GM10266 (cell line): ENCODE measurements at regions not wholly inside any gene's neighbourhood (a gene's known extent, or its start where the extent isn't known, plus 50 kb on each side); places are given as distances from the start of the nearest gene placed in this dataset.
"Not testable (repeated sequence)": the region's sequence is repeated elsewhere in the genome, so short reads cannot be mapped to it uniquely, and the experiment has no call there.

Experiments
- DNase-seq: peaks from one replicate; pipeline ENCODE4 v3.0.0; 2012; ENCODE audit errors: extremely low spot score
- TF ChIP-seq, protein P1 (sequence below): IDR thresholded peaks from 2 replicates; pipeline ENCODE4 v1.5.1; 2012; ENCODE audit warnings: mild to moderate bottlenecking, low read depth; ENCODE audit not compliant: control insufficient read depth, insufficient read depth; ENCODE audit errors: missing control alignments

GRCh38 chr21:27035791-27036190 lies 68.9 kb upstream of the ADAMTS5 start:
- TF ChIP-seq, protein P1, sequence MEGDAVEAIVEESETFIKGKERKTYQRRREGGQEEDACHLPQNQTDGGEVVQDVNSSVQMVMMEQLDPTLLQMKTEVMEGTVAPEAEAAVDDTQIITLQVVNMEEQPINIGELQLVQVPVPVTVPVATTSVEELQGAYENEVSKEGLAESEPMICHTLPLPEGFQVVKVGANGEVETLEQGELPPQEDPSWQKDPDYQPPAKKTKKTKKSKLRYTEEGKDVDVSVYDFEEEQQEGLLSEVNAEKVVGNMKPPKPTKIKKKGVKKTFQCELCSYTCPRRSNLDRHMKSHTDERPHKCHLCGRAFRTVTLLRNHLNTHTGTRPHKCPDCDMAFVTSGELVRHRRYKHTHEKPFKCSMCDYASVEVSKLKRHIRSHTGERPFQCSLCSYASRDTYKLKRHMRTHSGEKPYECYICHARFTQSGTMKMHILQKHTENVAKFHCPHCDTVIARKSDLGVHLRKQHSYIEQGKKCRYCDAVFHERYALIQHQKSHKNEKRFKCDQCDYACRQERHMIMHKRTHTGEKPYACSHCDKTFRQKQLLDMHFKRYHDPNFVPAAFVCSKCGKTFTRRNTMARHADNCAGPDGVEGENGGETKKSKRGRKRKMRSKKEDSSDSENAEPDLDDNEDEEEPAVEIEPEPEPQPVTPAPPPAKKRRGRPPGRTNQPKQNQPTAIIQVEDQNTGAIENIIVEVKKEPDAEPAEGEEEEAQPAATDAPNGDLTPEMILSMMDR: no peak

DNA sequence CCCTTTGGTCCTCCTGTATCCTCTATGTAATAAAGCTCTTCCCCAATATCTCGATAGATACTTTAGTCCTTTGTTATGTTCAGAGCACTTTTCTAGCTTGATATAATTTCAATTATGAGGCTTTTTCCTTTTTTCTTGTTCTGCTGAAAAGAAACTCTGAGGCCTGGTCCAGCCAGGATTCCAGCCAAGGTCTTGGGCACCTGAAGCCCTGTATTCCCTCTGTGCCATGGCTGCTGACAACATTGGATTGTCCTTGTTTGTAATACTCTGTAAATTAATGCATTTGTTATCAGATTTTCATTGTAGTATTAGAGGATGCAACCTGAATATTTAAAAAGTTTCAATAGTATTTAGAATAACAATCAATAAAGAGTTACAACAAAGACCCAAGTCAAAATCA lies 67.9 kb upstream of the ADAMTS5 start:
- TF ChIP-seq, protein P1: no peak
- no peak for DNase-seq

More at GRCh38 chr21:27035791-27036190, 68.9 kb upstream of the ADAMTS5 start:
- DNase-seq: no peak

DNA sequence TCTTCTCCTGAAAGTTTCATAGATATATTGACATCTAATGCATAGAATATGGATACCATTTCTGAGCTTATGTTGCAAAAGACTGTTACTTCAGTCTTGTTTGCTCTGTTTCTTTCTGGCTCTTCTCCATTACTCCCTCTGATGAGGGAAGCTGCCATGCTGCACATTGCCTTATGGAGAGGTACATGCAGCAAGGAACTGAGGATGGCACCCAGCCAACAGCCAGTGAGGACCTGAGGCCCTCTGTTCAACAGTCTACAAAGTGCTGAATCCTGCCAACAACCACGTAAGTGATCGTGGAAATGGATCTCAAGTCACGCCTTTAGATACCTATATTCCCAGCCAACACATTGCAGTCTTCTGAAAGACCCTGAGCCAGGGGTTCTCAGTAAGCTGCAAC lies 66.6 kb upstream of the ADAMTS5 start:
- TF ChIP-seq, protein P1: no peak
- no peak for DNase-seq

DNA sequence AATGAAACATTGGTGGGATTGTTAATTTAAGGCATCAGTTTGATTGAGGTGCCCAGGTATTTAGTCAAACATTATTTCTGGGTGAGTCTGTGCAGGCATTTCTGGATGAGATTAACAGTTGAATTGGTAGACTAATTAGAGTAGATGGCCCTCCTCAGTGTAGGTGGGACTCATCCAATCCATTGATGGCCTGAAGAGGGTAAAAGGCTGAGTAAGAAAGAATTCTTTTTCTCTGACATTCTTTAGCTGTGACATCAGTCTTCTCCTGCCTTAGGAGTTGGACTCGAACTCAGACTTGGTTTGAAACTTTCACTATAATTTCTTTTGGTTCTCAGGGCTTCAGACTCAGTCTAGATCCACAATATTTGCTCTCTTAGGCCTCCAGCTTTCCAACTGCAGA lies 59.6 kb upstream of the ADAMTS5 start:
- no peak for DNase-seq
- TF ChIP-seq, protein P1: no peak

DNA sequence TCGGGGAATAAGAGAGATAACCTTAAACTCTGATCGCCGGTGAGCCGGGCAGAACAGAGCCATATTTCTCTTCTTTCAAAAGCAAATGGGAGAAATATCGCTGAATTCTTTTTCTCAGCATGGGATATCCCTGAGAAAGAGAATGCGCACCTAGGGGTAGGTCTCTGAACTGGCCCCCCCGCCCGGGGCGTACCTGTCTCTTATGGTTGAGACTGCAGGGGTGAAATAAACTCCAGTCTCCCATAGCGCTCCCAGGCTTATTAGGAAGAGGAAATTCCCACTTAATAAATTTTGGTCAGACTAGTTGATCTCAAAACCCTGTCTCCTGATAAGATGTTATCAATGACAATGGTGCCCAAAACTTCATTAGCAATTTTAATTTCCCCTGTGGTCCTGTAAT lies 58.8 kb upstream of the ADAMTS5 start:
- not testable (repeated sequence) for DNase-seq

DNA sequence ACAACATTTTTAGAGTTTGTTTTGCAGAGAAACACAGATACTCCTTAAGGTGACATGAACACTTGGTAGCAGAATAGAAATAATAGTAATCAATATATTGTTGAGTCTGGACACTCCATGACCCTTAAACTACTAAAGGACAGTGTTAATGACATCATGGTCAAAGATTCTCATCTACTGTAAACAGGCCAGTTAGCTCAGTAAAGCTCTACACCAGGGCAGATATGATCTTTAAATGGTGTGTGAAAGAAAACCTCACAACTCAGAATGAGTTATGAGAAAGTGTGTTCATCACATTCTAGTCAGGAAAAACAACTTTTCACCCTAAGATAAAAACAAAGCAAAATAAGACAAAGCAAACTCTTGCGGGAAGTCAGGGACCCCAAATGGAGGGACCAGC lies 58.1 kb upstream of the ADAMTS5 start:
- TF ChIP-seq, protein P1: no peak
- no peak for DNase-seq

- TF ChIP-seq, protein P1: no peak
These were observed 57.4 kb upstream of the ADAMTS5 start for GRCh38 chr21:27024301-27024700.

DNA sequence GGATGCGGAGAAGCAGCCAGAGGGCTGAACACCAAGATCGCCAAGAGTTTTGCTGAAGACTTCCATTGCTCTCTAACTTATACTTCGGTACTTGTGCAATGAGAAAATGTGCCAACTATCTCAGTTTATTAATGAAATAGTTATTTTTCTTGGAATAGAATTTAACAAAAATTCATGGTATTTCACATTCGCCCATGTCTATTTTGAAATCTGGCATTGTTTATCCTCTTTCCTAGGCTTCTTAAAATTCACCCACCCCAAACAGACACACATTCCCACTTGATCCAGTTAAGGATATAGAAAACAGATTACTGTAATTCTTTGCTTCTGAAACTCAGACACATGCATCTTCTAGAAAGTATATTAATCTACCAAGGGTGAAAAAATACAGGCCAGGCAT lies 56.3 kb upstream of the ADAMTS5 start:
- TF ChIP-seq, protein P1: no peak
- DNase-seq: no peak

More at GRCh38 chr21:27024301-27024700, 57.4 kb upstream of the ADAMTS5 start:
- DNase-seq: no peak
